ENCODE measurements at regions not wholly inside any gene's neighbourhood (a gene's known extent, or its start where the extent isn't known, plus 50 kb on each side); places are given as distances from the start of the nearest gene placed in this dataset.
"Not testable (repeated sequence)": the region's sequence is repeated elsewhere in the genome, so short reads cannot be mapped to it uniquely, and the experiment has no call there.

- no peak for DNase-seq
Measured at GRCh38 chr20:53685070-53685595, 91.5 kb upstream of the ZNF217 start.

- no peak for DNase-seq
Measured at GRCh38 chr20:53683506-53683905, 89.9 kb upstream of the ZNF217 start.

GRCh38 chr20:53681352-53682212 is 87.9 kb upstream of the ZNF217 start:
- no peak for DNase-seq

- no peak for DNase-seq
Measured at GRCh38 chr20:53679597-53680309, 86.1 kb upstream of the ZNF217 start.

GRCh38 chr20:53678990-53679596 is 85.5 kb upstream of the ZNF217 start:
- no peak for DNase-seq

GRCh38 chr20:53678315-53678989 is 84.8 kb upstream of the ZNF217 start:
- no peak for DNase-seq

- DNase-seq: no peak
Measured at GRCh38 chr20:53677447-53678314, 84.0 kb upstream of the ZNF217 start.

GRCh38 chr20:53676987-53677386 is 83.3 kb upstream of the ZNF217 start:
- DNase-seq: no peak

- DNase-seq: no peak
Measured at GRCh38 chr20:53676519-53676822, 82.8 kb upstream of the ZNF217 start.

- no peak for DNase-seq
Measured at GRCh38 chr20:53672484-53673129, 79.0 kb upstream of the ZNF217 start.

GRCh38 chr20:53671370-53671769 is 77.7 kb upstream of the ZNF217 start:
- DNase-seq: no peak

- DNase-seq: not testable (repeated sequence)
Measured at GRCh38 chr20:53669517-53670313, 76.1 kb upstream of the ZNF217 start.

GRCh38 chr20:53668992-53669391 is 75.4 kb upstream of the ZNF217 start:
- DNase-seq: no peak

GRCh38 chr20:53666144-53666543 is 72.5 kb upstream of the ZNF217 start:
- no peak for DNase-seq

GRCh38 chr20:53664121-53664520 is 70.5 kb upstream of the ZNF217 start:
- no peak for DNase-seq

- DNase-seq: not testable (repeated sequence)
Measured at GRCh38 chr20:53663521-53663920, 69.9 kb upstream of the ZNF217 start.

- DNase-seq: no peak
Measured at GRCh38 chr20:53662595-53662994, 69.0 kb upstream of the ZNF217 start.

GRCh38 chr20:53660947-53661381 is 67.3 kb upstream of the ZNF217 start:
- DNase-seq: peak; percentile 48

GRCh38 chr20:53660078-53660909 is 66.7 kb upstream of the ZNF217 start:
- DNase-seq: peak; percentile 50

- DNase-seq: no peak
Measured at GRCh38 chr20:53658973-53659372, 65.3 kb upstream of the ZNF217 start.

Data from left hindlimb (tissue), 1 donor.